AG09309 (cell line): ENCODE measurements at regions not wholly inside any gene's neighbourhood (a gene's known extent, or its start where the extent isn't known, plus 50 kb on each side); places are given as distances from the start of the nearest gene placed in this dataset.

Experiments used
- DNase-seq: peaks from one replicate; pipeline ENCODE4 v3.0.0-alpha.2; 2010; ENCODE audit warnings: low read depth
- H3K4me3 ChIP-seq: 2 replicates; pipeline ENCODE4 v1.5.1; 2011; ENCODE audit warnings: mild to moderate bottlenecking, low read depth, low read length, moderate library complexity; ENCODE audit not compliant: control insufficient read depth
- TF ChIP-seq, protein P1 (sequence below): IDR thresholded peaks from 2 replicates; pipeline ENCODE4 v1.5.1; 2011; ENCODE audit warnings: mild to moderate bottlenecking, low read depth, low read length, inconsistent platforms; ENCODE audit not compliant: insufficient read depth, control insufficient read depth; ENCODE audit errors: missing control alignments

DNA sequence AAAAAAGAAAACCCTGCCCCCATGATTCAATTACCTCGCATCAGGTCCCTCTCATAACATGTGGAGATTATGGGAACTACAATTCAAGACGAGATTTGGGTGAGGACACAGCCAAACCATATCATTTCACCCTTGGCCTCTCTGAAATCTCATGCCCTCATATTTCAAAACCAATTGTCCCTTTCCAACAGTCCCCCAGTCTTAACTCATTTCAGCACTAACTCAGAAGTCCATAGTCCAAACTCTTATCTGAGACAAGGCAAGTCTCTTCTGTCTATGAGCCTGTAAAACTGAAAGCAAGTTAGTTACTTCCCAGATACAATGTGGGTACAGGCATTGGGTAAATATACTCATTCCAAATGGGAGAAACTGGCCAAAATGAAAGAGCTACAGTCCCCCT is 536.1 kb downstream of the MEI4 start:
- DNase-seq, result no peak
- TF ChIP-seq, protein P1, sequence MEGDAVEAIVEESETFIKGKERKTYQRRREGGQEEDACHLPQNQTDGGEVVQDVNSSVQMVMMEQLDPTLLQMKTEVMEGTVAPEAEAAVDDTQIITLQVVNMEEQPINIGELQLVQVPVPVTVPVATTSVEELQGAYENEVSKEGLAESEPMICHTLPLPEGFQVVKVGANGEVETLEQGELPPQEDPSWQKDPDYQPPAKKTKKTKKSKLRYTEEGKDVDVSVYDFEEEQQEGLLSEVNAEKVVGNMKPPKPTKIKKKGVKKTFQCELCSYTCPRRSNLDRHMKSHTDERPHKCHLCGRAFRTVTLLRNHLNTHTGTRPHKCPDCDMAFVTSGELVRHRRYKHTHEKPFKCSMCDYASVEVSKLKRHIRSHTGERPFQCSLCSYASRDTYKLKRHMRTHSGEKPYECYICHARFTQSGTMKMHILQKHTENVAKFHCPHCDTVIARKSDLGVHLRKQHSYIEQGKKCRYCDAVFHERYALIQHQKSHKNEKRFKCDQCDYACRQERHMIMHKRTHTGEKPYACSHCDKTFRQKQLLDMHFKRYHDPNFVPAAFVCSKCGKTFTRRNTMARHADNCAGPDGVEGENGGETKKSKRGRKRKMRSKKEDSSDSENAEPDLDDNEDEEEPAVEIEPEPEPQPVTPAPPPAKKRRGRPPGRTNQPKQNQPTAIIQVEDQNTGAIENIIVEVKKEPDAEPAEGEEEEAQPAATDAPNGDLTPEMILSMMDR, result no peak
- no peak overlapping the region for H3K4me3 ChIP-seq

DNA sequence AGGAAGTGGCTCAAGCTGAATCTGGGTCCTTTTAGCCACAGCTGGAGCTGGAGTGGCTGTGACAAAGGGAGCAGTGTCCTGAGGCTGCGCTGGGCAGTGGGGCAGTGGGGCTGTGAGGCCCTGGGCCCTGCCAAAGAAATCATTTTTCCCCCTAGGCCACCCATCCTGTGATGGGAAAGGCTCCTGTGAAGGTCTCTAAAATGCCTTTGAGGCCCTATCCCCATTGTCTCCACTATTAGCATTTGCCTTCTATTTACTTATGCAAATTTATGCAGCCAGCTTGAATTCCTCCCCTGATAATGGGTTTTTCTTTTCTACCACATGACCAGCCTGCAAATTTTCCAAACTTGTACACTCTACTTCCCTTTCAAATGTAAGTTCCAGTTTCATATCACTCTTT is 539.2 kb downstream of the MEI4 start:
- DNase-seq, result no peak
- no peak overlapping the region for H3K4me3 ChIP-seq
- TF ChIP-seq, protein P1, result no peak

DNA sequence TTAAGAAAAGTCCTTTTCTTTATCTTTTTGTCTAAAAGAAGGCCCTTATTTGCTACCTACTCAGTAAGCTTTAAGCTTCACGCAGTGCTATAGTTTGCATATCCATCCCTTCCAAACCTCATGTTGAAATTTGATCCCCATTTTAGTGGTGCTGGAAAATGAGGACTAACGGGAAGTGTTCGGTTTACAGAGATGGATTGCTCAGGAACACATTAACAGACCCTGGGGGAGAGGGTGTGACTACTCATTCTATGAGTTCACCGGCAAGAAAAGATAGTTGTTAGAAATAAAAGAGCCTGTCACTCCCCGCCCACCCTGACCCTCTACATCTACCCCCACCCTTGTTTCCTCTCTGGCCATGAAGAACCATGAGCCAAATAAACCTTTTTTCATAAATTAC is 546.2 kb downstream of the MEI4 start:
- TF ChIP-seq, protein P1, result no peak
- H3K4me3 ChIP-seq, result no peak overlapping the region
- no peak for DNase-seq

DNA sequence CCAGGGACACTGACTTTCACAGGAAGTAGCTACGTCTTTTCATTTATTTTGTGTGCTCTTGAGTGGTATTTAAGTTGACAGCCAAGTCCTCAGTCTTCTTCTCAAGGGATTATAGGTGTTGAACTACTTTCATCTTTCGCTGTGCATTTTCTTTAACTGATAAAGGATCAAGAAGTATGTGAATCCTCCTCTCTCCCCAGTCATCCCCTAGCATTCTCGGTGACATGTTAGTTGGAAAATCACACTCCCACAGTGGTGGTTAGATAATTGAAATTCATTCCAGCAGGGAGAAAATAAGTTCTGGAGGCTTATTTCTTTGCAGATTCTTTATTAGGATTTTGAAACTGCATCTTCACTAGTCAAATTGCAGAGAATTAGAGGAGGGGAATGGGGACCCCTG is 569.4 kb downstream of the MEI4 start:
- H3K4me3 ChIP-seq, result no peak overlapping the region
- TF ChIP-seq, protein P1, result no peak
- no peak for DNase-seq

DNA sequence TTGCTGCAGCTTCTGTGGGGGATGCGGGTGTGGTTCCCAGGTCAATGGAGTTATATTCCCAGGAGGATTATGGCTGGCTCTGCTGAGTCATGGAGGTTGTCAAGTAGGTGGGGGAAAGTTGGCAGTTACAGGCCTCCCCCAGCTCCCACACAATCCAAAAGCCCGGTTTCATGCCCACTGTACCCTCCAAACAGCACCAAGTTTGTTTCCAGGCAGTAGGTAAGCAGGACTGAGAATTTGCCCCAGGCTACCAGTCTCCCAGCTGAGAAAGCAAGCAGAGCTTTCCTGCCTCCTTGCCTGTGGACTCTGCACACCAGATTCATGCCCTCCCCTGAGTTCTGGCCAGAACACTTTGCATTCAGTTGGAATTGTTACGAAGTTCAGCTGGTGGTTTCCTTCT is 578.2 kb downstream of the MEI4 start:
- DNase-seq, result no peak
- TF ChIP-seq, protein P1, result no peak
- no peak overlapping the region for H3K4me3 ChIP-seq

DNA sequence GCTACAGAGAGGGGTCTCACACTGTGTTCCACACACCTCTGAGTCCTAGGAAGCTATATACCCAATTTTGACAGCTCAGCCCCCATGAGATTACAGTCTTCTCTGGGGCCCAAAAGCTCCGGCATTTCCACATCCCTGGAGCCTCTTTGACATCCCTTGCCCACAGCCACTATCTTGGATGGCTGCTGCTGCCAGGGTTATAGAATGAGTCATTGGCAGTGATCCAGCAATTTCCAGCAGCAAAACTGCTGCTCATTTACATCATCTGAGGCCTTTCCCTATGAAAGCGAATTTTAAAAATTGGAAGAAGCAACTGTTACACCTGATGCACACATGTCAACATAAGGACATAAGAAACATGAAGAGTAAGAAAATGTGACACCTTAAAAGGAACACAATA is 590.7 kb downstream of the MEI4 start:
- TF ChIP-seq, protein P1, result no peak
- H3K4me3 ChIP-seq, result no peak overlapping the region
- DNase-seq, result no peak

DNA sequence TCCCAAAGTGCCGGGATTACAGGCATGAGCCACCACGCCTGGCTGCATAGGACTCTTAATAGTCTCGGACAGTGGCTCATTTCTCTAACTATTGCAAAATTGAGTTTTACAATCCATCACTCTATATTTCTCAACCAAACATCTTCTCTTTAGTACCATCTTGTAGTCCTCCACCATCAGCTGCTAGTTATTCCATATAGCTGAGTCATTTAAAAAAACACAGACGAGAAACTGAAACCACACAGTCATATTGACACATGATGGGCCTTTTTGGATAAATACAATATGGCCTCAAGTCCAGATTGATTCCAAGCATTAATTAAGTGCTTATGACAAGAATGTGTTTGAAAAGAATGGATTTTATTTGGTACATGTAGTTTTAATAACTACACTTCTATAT is 599.1 kb downstream of the MEI4 start:
- TF ChIP-seq, protein P1, result no peak
- no peak for DNase-seq
- no peak overlapping the region for H3K4me3 ChIP-seq
